Natural killer cell (primary cell): ENCODE measurements at regions not wholly inside any gene's neighbourhood (a gene's known extent, or its start where the extent isn't known, plus 50 kb on each side); places are given as distances from the start of the nearest gene placed in this dataset.
"Not testable (repeated sequence)": the region's sequence is repeated elsewhere in the genome, so short reads cannot be mapped to it uniquely, and the experiment has no call there.

ENCODE experiments used
- ATAC-seq, 3 donors: fragments of 150-1000 bp in 2 of 3; fragments of 200-7000 bp in 1 of 3; cut with Tn5 transposase; 1 replicate in 1 of 3; 2 replicates in 2 of 3; pipeline ENCODE4 v1.10.0; 2021; ENCODE audit warnings: mild to moderate bottlenecking in 2 of 3, moderate library complexity in 2 of 3
- DNase-seq, 2 donors: peaks; one replicate each; pipeline versions ENCODE4 v3.0.0 to v3.0.0-alpha.2; 2013 to 2021; ENCODE audit warnings: mixed read lengths in 1 of 2
- H3K27ac ChIP-seq: one replicate; pipeline ENCODE4 v1.5.1; 2013; ENCODE audit warnings: mild to moderate bottlenecking, low read length
- H3K27me3 ChIP-seq: one replicate; pipeline ENCODE4 v1.6.1; 2013; ENCODE audit warnings: low read length; ENCODE audit not compliant: control insufficient read depth, insufficient read depth
- H3K36me3 ChIP-seq: one replicate; pipeline ENCODE4 v1.6.1; 2013; ENCODE audit warnings: low read length; ENCODE audit not compliant: control insufficient read depth, insufficient read depth
- H3K4me1 ChIP-seq: one replicate; pipeline ENCODE4 v1.6.1; 2013; ENCODE audit warnings: low read length; ENCODE audit not compliant: control insufficient read depth, insufficient read depth
- H3K4me3 ChIP-seq: one replicate; pipeline ENCODE4 v1.5.1; 2013; ENCODE audit warnings: low read length
- H3K9me3 ChIP-seq: one replicate; pipeline ENCODE4 v1.6.1; 2013; ENCODE audit warnings: low read length; ENCODE audit not compliant: control insufficient read depth, insufficient read depth
- H3K27ac Mint-ChIP-seq, 2 donors: one replicate each; pipeline ENCODE4 v1.8.0; 2022; ENCODE audit warnings: mild to moderate bottlenecking in 2 of 2, mixed read lengths in 2 of 2, moderate library complexity in 1 of 2
- H3K27me3 Mint-ChIP-seq, 2 donors: one replicate each; pipeline ENCODE4 v1.8.0; 2022; ENCODE audit warnings: low read depth in 2 of 2, mixed read lengths in 2 of 2
- H3K36me3 Mint-ChIP-seq: one replicate; pipeline ENCODE4 v1.8.0; 2022; ENCODE audit warnings: mixed read lengths
- H3K4me1 Mint-ChIP-seq, 2 donors: one replicate each; pipeline ENCODE4 v1.8.0; 2022; ENCODE audit warnings: mixed read lengths in 2 of 2
- H3K4me3 Mint-ChIP-seq: one replicate; pipeline ENCODE4 v1.8.0; 2022; ENCODE audit warnings: mild to moderate bottlenecking, moderate library complexity, mixed read lengths
- H3K9me3 Mint-ChIP-seq, 2 donors: one replicate each; pipeline ENCODE4 v1.8.0; 2022; ENCODE audit warnings: mixed read lengths in 2 of 2
- WGBS: methylation state at CpG from one replicate; pipeline ENCODE4 v1.1.7; 2013; ENCODE audit warnings: missing lambda C conversion rate; ENCODE audit not compliant: insufficient coverage; 5-methylcytosine and 5-hydroxymethylcytosine counted together
- intact Hi-C: fragments of 100-400 bp; cut with micrococcal nuclease; formaldehyde crosslinking; loops from one replicate; pipeline ENCODE4 v1.14.2; 2022
- TF ChIP-seq, protein P1 (sequence below): fragments of 200-600 bp; IDR thresholded peaks from one replicate; pipeline ENCODE4 v1.8.0; 2022; ENCODE audit warnings: antibody characterized with exemption

DNA sequence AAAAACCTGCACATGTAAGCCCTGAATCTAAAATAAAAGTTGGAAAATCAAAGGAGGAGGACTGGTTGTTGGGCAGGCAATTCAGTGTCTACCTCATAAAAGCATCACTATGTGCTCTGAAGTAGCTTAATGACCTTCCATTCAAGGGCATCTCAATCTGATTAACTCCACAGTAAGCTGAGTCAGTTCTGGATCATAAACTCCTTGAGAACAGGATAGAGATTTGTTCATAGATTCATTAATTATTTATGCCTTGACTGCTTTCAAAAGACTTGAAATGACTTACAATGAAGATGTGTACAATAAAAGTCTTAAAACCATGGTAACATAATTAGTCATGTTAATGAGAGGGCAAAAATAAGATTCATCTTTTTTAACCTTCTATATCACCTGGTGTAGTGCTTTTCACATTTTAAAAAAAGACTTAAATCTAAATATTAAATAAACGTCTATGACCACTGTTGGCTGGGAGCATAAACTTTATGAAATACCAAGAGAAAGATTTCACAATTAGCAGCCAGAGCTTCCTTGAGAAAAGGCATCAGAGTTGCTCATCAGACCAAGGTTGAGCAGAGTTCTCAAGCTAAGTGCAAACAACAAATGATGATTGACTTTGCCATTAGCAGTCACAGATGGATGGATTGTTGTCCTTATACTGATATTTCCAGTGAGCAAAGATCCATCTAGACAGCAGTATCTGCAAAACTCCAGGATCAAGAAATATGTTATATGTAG is 237.3 kb upstream of the THUMPD2 start:
- Mint-ChIP-seq H3K27me3 (no peaks in the 10 kb centered on the region), H3K4me3 (no peak overlapping the region), H3K27ac (no peak overlapping the region), H3K36me3 (peaks cover 12% of the 10 kb centered on the region), H3K4me1 (no peaks in the 10 kb centered on the region), H3K9me3 (peaks cover 12 to 17% of the 10 kb centered on the region in 2 donors)
- no peak overlapping the region for H3K4me3 ChIP-seq
- H3K9me3 ChIP-seq = peaks cover 5% of the 10 kb centered on the region
- ATAC-seq = no peak
- no peak for DNase-seq
- no peaks in the 10 kb centered on the region for H3K4me1 ChIP-seq
- H3K27ac ChIP-seq = no peak overlapping the region
- H3K36me3 ChIP-seq = no peaks in the 10 kb centered on the region
- intact Hi-C loops = no loop called here
- TF ChIP-seq, protein P1, sequence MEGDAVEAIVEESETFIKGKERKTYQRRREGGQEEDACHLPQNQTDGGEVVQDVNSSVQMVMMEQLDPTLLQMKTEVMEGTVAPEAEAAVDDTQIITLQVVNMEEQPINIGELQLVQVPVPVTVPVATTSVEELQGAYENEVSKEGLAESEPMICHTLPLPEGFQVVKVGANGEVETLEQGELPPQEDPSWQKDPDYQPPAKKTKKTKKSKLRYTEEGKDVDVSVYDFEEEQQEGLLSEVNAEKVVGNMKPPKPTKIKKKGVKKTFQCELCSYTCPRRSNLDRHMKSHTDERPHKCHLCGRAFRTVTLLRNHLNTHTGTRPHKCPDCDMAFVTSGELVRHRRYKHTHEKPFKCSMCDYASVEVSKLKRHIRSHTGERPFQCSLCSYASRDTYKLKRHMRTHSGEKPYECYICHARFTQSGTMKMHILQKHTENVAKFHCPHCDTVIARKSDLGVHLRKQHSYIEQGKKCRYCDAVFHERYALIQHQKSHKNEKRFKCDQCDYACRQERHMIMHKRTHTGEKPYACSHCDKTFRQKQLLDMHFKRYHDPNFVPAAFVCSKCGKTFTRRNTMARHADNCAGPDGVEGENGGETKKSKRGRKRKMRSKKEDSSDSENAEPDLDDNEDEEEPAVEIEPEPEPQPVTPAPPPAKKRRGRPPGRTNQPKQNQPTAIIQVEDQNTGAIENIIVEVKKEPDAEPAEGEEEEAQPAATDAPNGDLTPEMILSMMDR = no peak
- 58% methylated on average over 1 of the region's 1 CpG for WGBS
- H3K27me3 ChIP-seq = no peaks in the 10 kb centered on the region

DNA sequence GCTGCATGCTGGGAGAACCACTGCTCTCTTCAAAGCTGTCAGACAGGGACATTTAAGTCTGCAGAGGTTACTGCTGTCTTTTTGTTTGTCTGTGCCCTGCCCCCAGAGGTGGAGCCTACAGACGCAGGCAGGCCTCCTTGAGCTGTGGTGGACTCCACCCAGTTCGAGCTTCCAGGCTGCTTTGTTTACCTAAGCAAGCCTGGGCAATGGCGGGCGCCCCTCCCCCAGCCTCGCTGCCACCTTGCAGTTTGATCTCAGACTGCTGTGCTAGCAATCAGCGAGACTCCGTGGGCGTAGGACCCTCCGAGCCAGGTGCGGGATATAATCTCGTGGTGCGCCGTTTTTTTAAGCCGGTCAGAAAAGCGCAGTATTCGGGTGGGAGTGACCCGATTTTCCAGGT is 234.9 kb upstream of the THUMPD2 start:
- not testable (repeated sequence) for H3K27me3 Mint-ChIP-seq

DNA sequence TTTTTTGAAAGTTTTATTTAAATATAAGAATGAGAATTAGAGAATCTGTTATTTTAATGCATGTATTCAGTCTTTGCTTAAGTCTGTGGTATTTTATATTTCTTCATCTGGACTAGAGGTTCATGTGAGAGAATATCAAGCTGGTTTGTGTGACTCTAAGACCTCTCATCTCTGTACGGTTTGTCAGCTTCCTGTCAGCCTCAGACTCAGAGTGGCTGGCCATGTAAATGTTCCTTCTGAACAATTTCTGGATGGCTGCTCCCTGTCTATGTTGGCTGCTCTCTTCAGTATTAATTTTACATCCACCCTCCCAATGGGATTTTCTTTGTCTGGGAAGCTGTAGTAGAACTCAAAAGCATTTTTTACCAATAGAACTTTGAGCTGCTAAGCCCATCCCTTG is 225.3 kb upstream of the THUMPD2 start:
- H3K4me1 Mint-ChIP-seq = no peaks in the 10 kb centered on the region
- no peaks in the 10 kb centered on the region for H3K27me3 Mint-ChIP-seq
- Histone ChIP-seq H3K9me3 (no peaks in the 10 kb centered on the region), H3K27ac (no peak overlapping the region), H3K4me1 (no peaks in the 10 kb centered on the region), H3K4me3 (no peak overlapping the region), H3K36me3 (no peaks in the 10 kb centered on the region), H3K27me3 (no peaks in the 10 kb centered on the region)
- 43% methylated on average over 1 of the region's 1 CpG for WGBS
- DNase-seq (no peak), ATAC-seq (no peak)
- H3K4me3 Mint-ChIP-seq = no peak overlapping the region
- H3K27ac Mint-ChIP-seq = no peak overlapping the region
- TF ChIP-seq, protein P1 = no peak
- intact Hi-C loops = no loop called here
- H3K9me3 Mint-ChIP-seq = peaks cover 0 to 4% of the 10 kb centered on the region in 2 donors
- no peaks in the 10 kb centered on the region for H3K36me3 Mint-ChIP-seq

More for the DNA sequence above, 234.9 kb upstream of the THUMPD2 start:
- H3K4me3 ChIP-seq, DNase-seq, H3K27ac ChIP-seq, intact Hi-C loops, ATAC-seq, H3K9me3 ChIP-seq, H3K27ac Mint-ChIP-seq, H3K4me1 ChIP-seq, H3K36me3 ChIP-seq, H3K4me1 Mint-ChIP-seq, H3K27me3 ChIP-seq, H3K4me3 Mint-ChIP-seq: not testable (repeated sequence)
- 92% methylated on average over 2 of the region's 17 CpGs for WGBS
- Mint-ChIP-seq H3K36me3 (peaks cover 13% of the 10 kb centered on the region), H3K9me3 (peaks cover 4 to 11% of the 10 kb centered on the region in 2 donors)

DNA sequence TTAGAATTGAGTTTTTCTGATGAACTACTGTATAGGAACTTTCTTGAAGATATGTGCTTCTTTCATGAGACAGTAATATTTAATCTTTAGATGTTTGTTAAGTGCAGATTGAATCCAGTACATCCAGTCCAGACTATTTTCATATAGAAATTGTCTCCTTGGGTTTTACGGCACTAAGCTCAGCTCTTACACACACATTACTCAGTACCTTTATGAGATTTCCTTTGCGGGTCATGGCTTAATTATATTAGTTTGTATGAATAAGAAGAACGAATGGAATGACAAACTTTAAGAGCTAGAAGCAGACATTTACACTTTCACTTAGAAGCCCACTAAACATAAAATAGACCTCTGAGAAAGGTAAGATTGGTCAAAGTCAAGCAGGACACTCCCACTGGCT is 223.3 kb upstream of the THUMPD2 start:
- Mint-ChIP-seq H3K27ac (no peak overlapping the region), H3K27me3 (no peaks in the 10 kb centered on the region), H3K9me3 (peaks cover 0 to 4% of the 10 kb centered on the region in 2 donors), H3K4me3 (no peak overlapping the region), H3K4me1 (no peaks in the 10 kb centered on the region), H3K36me3 (no peaks in the 10 kb centered on the region)
- intact Hi-C loops = no loop called here
- Histone ChIP-seq H3K36me3 (no peaks in the 10 kb centered on the region), H3K27ac (no peak overlapping the region), H3K4me3 (no peak overlapping the region), H3K4me1 (no peaks in the 10 kb centered on the region), H3K27me3 (no peaks in the 10 kb centered on the region), H3K9me3 (no peaks in the 10 kb centered on the region)
- ATAC-seq (no peak), DNase-seq (no peak)
- WGBS = no CpG with 5 or more reads among the region's 3 CpGs
- TF ChIP-seq, protein P1 = no peak
